BJ (cell line): ENCODE measurements at regions not wholly inside any gene's neighbourhood (a gene's known extent, or its start where the extent isn't known, plus 50 kb on each side); places are given as distances from the start of the nearest gene placed in this dataset.

Source experiments
- CTCF ChIA-PET: fragments of 350-600 bp; formaldehyde crosslinking; extraction: SDS; loops from one replicate; lab custom pipeline; 2021; ENCODE audit warnings: antibody characterized with exemption, inconsistent platforms; lab: Yijun Ruan, JAX
- POLR2A ChIA-PET: fragments of 300-600 bp; sonication (Branson Sonifier 250); formaldehyde crosslinking; extraction: SDS; loops from one replicate; lab custom pipeline; 2021; ENCODE audit warnings: antibody characterized with exemption; lab: Charles Lee
- DNase-seq: peaks from one replicate; pipeline ENCODE4 v3.0.0-alpha.2; 2011; ENCODE audit warnings: low read depth
- H3K27me3 ChIP-seq: 2 replicates; pipeline ENCODE4 v1.6.0; 2011; ENCODE audit warnings: low read length; ENCODE audit not compliant: control insufficient read depth, insufficient read depth
- H3K36me3 ChIP-seq: 2 replicates; pipeline ENCODE4 v1.5.1; 2011; ENCODE audit warnings: low read length; ENCODE audit not compliant: control insufficient read depth, insufficient read depth
- H3K4me3 ChIP-seq: 2 replicates; pipeline ENCODE4 v1.5.1; 2011; ENCODE audit warnings: low read depth, mild to moderate bottlenecking, control low read depth, low read length
- CTCF ChIP-seq: IDR thresholded peaks from 2 replicates; pipeline ENCODE4 v1.5.1; 2011; ENCODE audit warnings: low read depth, mild to moderate bottlenecking, control low read depth, inconsistent platforms, low read length, moderate library complexity; ENCODE audit not compliant: insufficient read depth

DNA sequence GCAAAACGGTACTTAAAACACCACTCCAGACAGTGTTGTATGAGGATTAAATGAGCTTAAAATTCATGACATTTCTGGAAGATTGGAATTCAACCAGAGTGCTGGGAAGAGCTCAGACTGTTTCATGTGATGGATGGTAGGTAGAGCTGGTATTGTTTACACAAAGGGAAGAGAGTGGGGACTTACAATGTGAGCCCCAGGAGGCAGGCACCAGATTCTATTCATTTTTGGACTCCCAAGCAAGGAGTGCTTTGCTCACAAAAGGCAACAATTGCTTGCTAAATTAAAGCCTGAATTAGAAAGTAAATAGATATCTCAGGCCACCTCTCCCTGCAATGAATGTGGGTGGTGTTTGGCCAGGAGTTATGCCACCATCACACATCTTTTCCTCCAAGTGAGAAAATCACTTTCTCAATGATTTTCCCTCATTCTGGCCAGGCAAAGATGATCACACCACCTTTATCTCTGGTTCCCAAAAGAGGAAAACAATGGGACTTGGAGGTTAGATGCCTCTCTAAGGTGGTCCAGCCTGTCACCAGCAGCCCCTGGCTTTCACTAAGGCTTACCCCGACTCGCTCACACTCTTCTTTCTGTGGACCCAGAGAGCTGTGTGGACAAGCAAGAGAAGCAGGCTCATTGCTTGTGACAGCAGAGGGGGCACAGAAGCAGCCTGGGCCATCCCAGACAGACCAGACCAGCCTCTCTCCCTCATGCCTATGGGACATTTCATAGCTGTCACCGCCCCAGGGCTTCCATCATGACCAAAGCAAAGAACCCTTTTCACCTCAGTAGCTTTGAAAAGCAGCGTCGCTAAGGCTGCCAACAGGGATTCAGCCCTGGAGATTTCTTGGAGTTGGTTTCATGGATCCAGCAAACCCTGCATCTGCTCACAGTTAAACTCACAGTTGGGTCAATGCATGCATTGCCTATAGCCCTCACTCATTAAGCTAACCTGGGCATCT is 63.5 kb upstream of the DRD2 start:
- no peak for TF ChIP-seq CTCF
- no peak for DNase-seq
- no peak overlapping the region for H3K4me3 ChIP-seq
- CTCF ChIA-PET, result interaction anchor here (1.0 to 2.1 kb wide), 5 partner anchors 8 to 249 kb away, joined by 3 to 8 read pairs (median 3); no protein-coding TSS in a partner anchor
- POLR2A ChIA-PET, result no interaction called here
- no peaks in the 10 kb centered on the region for H3K36me3 ChIP-seq
- H3K27me3 ChIP-seq, result peaks cover 2% of the 10 kb centered on the region; the same call in 1 of the 2 replicates

- H3K4me3 ChIP-seq, result no peak overlapping the region
- DNase-seq, result no peak
- TF ChIP-seq CTCF, result no peak
- H3K36me3 ChIP-seq, result no peaks in the 10 kb centered on the region
- CTCF ChIA-PET, result interaction anchor here (1.0 to 6.3 kb wide), 5 partner anchors 9 to 230 kb away, joined by 3 to 42 read pairs (median 8); no protein-coding TSS in a partner anchor
- POLR2A ChIA-PET, result no interaction called here
- H3K27me3 ChIP-seq, result peaks cover 5% of the 10 kb centered on the region
Observed at GRCh38 chr11:113534625-113535024, 59.4 kb upstream of the DRD2 start.

GRCh38 chr11:113533425-113533698 is 58.2 kb upstream of the DRD2 start:
- H3K36me3 ChIP-seq, result no peaks in the 10 kb centered on the region
- no peak overlapping the region for H3K4me3 ChIP-seq
- H3K27me3 ChIP-seq, result peaks cover 5% of the 10 kb centered on the region
- CTCF ChIA-PET, result interaction anchor here (0.6 to 6.3 kb wide), 13 partner anchors 10 to 329 kb away, joined by 3 to 42 read pairs (median 5); partner anchors contain the start of gene TTC12
- POLR2A ChIA-PET, result no interaction called here
- DNase-seq, result no peak
- TF ChIP-seq CTCF, result no peak

DNA sequence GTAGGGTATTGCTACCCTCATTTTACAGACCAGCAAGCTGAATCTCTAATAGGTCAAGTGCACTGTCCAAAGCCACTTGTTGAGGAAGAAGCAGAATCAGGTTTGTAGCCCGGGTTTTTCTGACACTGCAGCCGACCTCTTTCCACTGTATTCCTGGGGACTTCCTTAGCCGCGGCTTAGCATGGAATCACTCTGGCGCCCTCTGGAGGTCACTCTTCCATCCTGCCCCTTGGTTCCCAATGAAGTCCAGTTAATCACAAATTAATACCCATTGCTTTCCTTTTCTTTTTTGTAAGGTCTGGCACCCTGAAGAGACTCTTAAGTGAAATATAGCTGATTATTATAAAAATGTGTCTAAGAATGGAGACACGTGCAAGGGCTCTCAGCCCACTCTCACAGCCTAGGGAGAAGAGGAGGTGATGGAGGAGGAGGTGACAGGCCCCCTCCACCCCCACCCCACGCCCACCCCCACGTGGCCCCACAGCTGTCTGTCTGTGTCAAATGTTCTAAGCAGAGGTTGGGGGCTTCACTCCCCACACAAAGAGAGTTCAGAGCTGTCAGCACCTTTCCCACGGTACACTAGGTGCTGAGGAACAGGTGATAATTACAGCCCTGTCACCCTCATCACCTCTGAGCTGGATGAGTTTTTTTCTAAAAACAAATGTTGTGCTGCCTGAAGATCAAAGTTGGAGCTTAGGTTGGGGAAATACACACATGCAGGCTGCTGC is 57.7 kb upstream of the DRD2 start:
- CTCF ChIA-PET, result interaction anchor here (0.6 to 6.3 kb wide), 14 partner anchors 9 to 329 kb away, joined by 3 to 42 read pairs (median 5); partner anchors contain the start of genes TTC12 and ZW10
- POLR2A ChIA-PET, result no interaction called here
- TF ChIP-seq CTCF, result peak; percentile 95
- DNase-seq, result no peak
- Histone ChIP-seq H3K27me3 (peaks cover 5% of the 10 kb centered on the region), H3K36me3 (no peaks in the 10 kb centered on the region), H3K4me3 (no peak overlapping the region)
